ENCODE measurements at regions not wholly inside any gene's neighbourhood (a gene's known extent, or its start where the extent isn't known, plus 50 kb on each side); places are given as distances from the start of the nearest gene placed in this dataset.

GRCh38 chr11:122439866-122440810 lies 215.4 kb upstream of the UBASH3B start:
- TF ChIP-seq GATA3 (IDR thresholded peaks at IDR 0.05; ENCODE audit: low read depth, low read length) (no peak), GATA2 (IDR thresholded peaks at IDR 0.05; ENCODE audit: low read depth, low read length) (no peak)

GRCh38 chr11:122436188-122436555 lies 219.3 kb upstream of the UBASH3B start:
- TF ChIP-seq GATA2 (IDR thresholded peaks at IDR 0.05; ENCODE audit: low read depth, low read length) (no peak), GATA3 (IDR thresholded peaks at IDR 0.05; ENCODE audit: low read depth, low read length) (no peak)

- TF ChIP-seq GATA3 (IDR thresholded peaks at IDR 0.05; ENCODE audit: low read depth, low read length) (no peak), GATA2 (IDR thresholded peaks at IDR 0.05; ENCODE audit: low read depth, low read length) (no peak)
Measured at GRCh38 chr11:122435540-122436187, 219.9 kb upstream of the UBASH3B start.

GRCh38 chr11:122434786-122435185 lies 220.7 kb upstream of the UBASH3B start:
- TF ChIP-seq GATA2 (IDR thresholded peaks at IDR 0.05; ENCODE audit: low read depth, low read length): no peak

GRCh38 chr11:122430490-122430889 lies 225.0 kb upstream of the UBASH3B start:
- TF ChIP-seq GATA2 (IDR thresholded peaks at IDR 0.05; ENCODE audit: low read depth, low read length): no peak
- no peak for TF ChIP-seq GATA3 (IDR thresholded peaks at IDR 0.05; ENCODE audit: low read depth, low read length)

GRCh38 chr11:122426073-122426472 lies 229.4 kb upstream of the UBASH3B start:
- TF ChIP-seq GATA2 (IDR thresholded peaks at IDR 0.05; ENCODE audit: low read depth, low read length) (no peak), GATA3 (IDR thresholded peaks at IDR 0.05; ENCODE audit: low read depth, low read length) (no peak)

GRCh38 chr11:122424636-122425035 lies 230.9 kb upstream of the UBASH3B start:
- TF ChIP-seq GATA2 (IDR thresholded peaks at IDR 0.05; ENCODE audit: low read depth, low read length): no peak
- TF ChIP-seq GATA3 (IDR thresholded peaks at IDR 0.05; ENCODE audit: low read depth, low read length): no peak

- TF ChIP-seq GATA2 (IDR thresholded peaks at IDR 0.05; ENCODE audit: low read depth, low read length) (no peak), GATA3 (IDR thresholded peaks at IDR 0.05; ENCODE audit: low read depth, low read length) (no peak)
Measured at GRCh38 chr11:122423886-122424285, 231.6 kb upstream of the UBASH3B start.

GRCh38 chr11:122423273-122423672 lies 232.2 kb upstream of the UBASH3B start:
- TF ChIP-seq GATA3 (IDR thresholded peaks at IDR 0.05; ENCODE audit: low read depth, low read length) (no peak), GATA2 (IDR thresholded peaks at IDR 0.05; ENCODE audit: low read depth, low read length) (no peak)

GRCh38 chr11:122422682-122423081 lies 232.8 kb upstream of the UBASH3B start:
- no peak for TF ChIP-seq GATA3 (IDR thresholded peaks at IDR 0.05; ENCODE audit: low read depth, low read length)
- TF ChIP-seq GATA2 (IDR thresholded peaks at IDR 0.05; ENCODE audit: low read depth, low read length): no peak

- TF ChIP-seq GATA3 (IDR thresholded peaks at IDR 0.05; ENCODE audit: low read depth, low read length) (no peak), GATA2 (IDR thresholded peaks at IDR 0.05; ENCODE audit: low read depth, low read length) (no peak; the same call in 1 of the 2 replicates)
Measured at GRCh38 chr11:122421702-122422101, 233.8 kb upstream of the UBASH3B start.

GRCh38 chr11:122418032-122418431 lies 237.5 kb upstream of the UBASH3B start:
- TF ChIP-seq GATA3 (IDR thresholded peaks at IDR 0.05; ENCODE audit: low read depth, low read length) (no peak), GATA2 (IDR thresholded peaks at IDR 0.05; ENCODE audit: low read depth, low read length) (no peak)

- TF ChIP-seq GATA3 (IDR thresholded peaks at IDR 0.05; ENCODE audit: low read depth, low read length) (no peak), GATA2 (IDR thresholded peaks at IDR 0.05; ENCODE audit: low read depth, low read length) (no peak)
Measured at GRCh38 chr11:122414406-122415018, 241.0 kb upstream of the UBASH3B start.

- TF ChIP-seq GATA2 (IDR thresholded peaks at IDR 0.05; ENCODE audit: low read depth, low read length): no peak
- no peak for TF ChIP-seq GATA3 (IDR thresholded peaks at IDR 0.05; ENCODE audit: low read depth, low read length)
Measured at GRCh38 chr11:122413677-122414076, 241.8 kb upstream of the UBASH3B start.

Measured in SH-SY5Y (cell line).